IMR-90 (cell line): ENCODE measurements at regions not wholly inside any gene's neighbourhood (a gene's known extent, or its start where the extent isn't known, plus 50 kb on each side); places are given as distances from the start of the nearest gene placed in this dataset.
A peak's percentile ranks its signal among the peaks of the same experiment; 100 is the strongest.

Experiments used
- ATAC-seq: fragments of 200-7000 bp; cut with Tn5 transposase; 2 replicates; pipeline ENCODE4 v1.9.1; 2020; ENCODE audit warnings: low read depth, mild to moderate bottlenecking, moderate library complexity
- BruUV-seq: library from RNA; stranded (reverse); fragments of 400-500 nt; replicated peaks from 2 replicates; lab custom pipeline; 2021; lab: Mats Ljungman, UMichigan
- CTCF ChIA-PET: fragments of 300-600 bp; formaldehyde crosslinking; extraction: SDS; loops from one replicate; lab custom pipeline; 2021; ENCODE audit warnings: antibody characterized with exemption; lab: Yijun Ruan, JAX
- POLR2A ChIA-PET: fragments of 300-600 bp; sonication (Branson Sonifier 250); formaldehyde crosslinking; loops from one replicate; lab custom pipeline; 2022; ENCODE audit warnings: antibody characterized with exemption; ENCODE audit not compliant: unreplicated experiment; lab: Charles Lee
- DNase-seq: peaks from one replicate; pipeline ENCODE4 v3.0.0; 2013
- H2AFZ ChIP-seq: replicated peaks from 2 replicates; pipeline ENCODE3; 2013; ENCODE audit warnings: low read length, mild to moderate bottlenecking; ENCODE audit not compliant: poor library complexity
- H2AK5ac ChIP-seq: 2 replicates; pipeline ENCODE4 v1.6.1; 2013; ENCODE audit warnings: low read depth, low read length, inconsistent platforms
- H2AK9ac ChIP-seq: replicated peaks from 2 replicates; pipeline ENCODE3; 2013; ENCODE audit warnings: mild to moderate bottlenecking, low read depth, low read length, moderate library complexity; ENCODE audit not compliant: poor library complexity
- H2BK120ac ChIP-seq: 2 replicates; pipeline ENCODE4 v1.6.1; 2013; ENCODE audit warnings: low read depth, low read length, inconsistent platforms
- H2BK15ac ChIP-seq: 3 replicates; pipeline ENCODE4 v1.6.1; 2013; ENCODE audit warnings: low read depth, low read length, inconsistent platforms
- H2BK20ac ChIP-seq: 2 replicates; pipeline ENCODE4 v1.6.1; 2013; ENCODE audit warnings: low read depth, mild to moderate bottlenecking, inconsistent platforms, low read length, moderate library complexity
- H2BK5ac ChIP-seq: 2 replicates; pipeline ENCODE4 v1.6.1; 2013; ENCODE audit warnings: mild to moderate bottlenecking, low read depth, low read length, inconsistent platforms; ENCODE audit not compliant: poor library complexity, severe bottlenecking
- H3K14ac ChIP-seq: replicated peaks from 2 replicates; pipeline ENCODE4 v1.6.1; 2013; ENCODE audit warnings: low read depth, low read length, inconsistent platforms
- H3K18ac ChIP-seq: 2 replicates; pipeline ENCODE4 v1.6.1; 2013; ENCODE audit warnings: low read depth, low read length, control low read depth
- H3K23ac ChIP-seq: 2 replicates; pipeline ENCODE4 v1.6.1; 2013; ENCODE audit warnings: low read depth, low read length, inconsistent platforms
- H3K27ac ChIP-seq: 2 replicates; pipeline ENCODE4 v1.5.1; 2013; ENCODE audit warnings: mild to moderate bottlenecking, control low read depth, low read length; ENCODE audit not compliant: insufficient read depth
- H3K27me3 ChIP-seq: 2 replicates; pipeline ENCODE4 v1.6.1; 2013; ENCODE audit warnings: low read length; ENCODE audit not compliant: control insufficient read depth, insufficient read depth
- H3K36me3 ChIP-seq: 2 replicates; pipeline ENCODE4 v1.6.1; 2013; ENCODE audit warnings: low read length, mixed read lengths; ENCODE audit not compliant: control insufficient read depth, insufficient read depth
- H3K4ac ChIP-seq: 2 replicates; pipeline ENCODE4 v1.6.1; 2013; ENCODE audit warnings: low read depth, low read length, inconsistent platforms
- H3K4me1 ChIP-seq: 2 replicates; pipeline ENCODE4 v1.6.1; 2013; ENCODE audit warnings: low read length, mixed read lengths; ENCODE audit not compliant: control insufficient read depth, insufficient read depth
- H3K4me2 ChIP-seq: 2 replicates; pipeline ENCODE4 v1.6.1; 2013; ENCODE audit warnings: low read depth, mild to moderate bottlenecking, control low read depth, low read length, moderate library complexity
- H3K4me3 ChIP-seq: 2 replicates; pipeline ENCODE4 v1.5.1; 2013; ENCODE audit warnings: low read depth, mild to moderate bottlenecking, control low read depth, low read length, moderate library complexity; ENCODE audit not compliant: insufficient read depth
- H3K56ac ChIP-seq: 2 replicates; pipeline ENCODE4 v1.6.1; 2013; ENCODE audit warnings: low read length, inconsistent platforms; ENCODE audit not compliant: insufficient read depth; ENCODE audit errors: extremely low read depth
- H3K79me1 ChIP-seq, 2 experiments: 2 replicates each; pipeline ENCODE4 v1.6.1; 2013; ENCODE audit warnings: low read length in 2 of 2, inconsistent platforms in 1 of 2, low read depth in 1 of 2
- H3K9ac ChIP-seq: 2 replicates; pipeline ENCODE4 v1.6.1; 2013; ENCODE audit warnings: low read depth, low read length, control low read depth
- H3K9me1 ChIP-seq: 2 replicates; pipeline ENCODE4 v1.6.1; 2013; ENCODE audit warnings: low read length, inconsistent platforms; ENCODE audit not compliant: insufficient read depth
- H3K9me3 ChIP-seq: 2 replicates; pipeline ENCODE4 v1.6.1; 2013; ENCODE audit warnings: low read length; ENCODE audit not compliant: control insufficient read depth, insufficient read depth
- H4K20me1 ChIP-seq: 2 replicates; pipeline ENCODE4 v1.6.1; 2013; ENCODE audit warnings: low read length, inconsistent platforms; ENCODE audit not compliant: insufficient read depth
- H4K5ac ChIP-seq: 2 replicates; pipeline ENCODE4 v1.6.1; 2013; ENCODE audit warnings: mild to moderate bottlenecking, low read depth, low read length, control low read depth
- H4K8ac ChIP-seq, 2 experiments: 2 replicates each; pipeline ENCODE4 v1.6.1; 2013; ENCODE audit warnings: low read depth in 2 of 2, low read length in 2 of 2, control low read depth in 1 of 2, inconsistent platforms in 1 of 2
- H4K91ac ChIP-seq: 2 replicates; pipeline ENCODE4 v1.6.1; 2013; ENCODE audit warnings: low read depth, low read length, inconsistent platforms; ENCODE audit not compliant: insufficient read depth
- BHLHE40 ChIP-seq: fragments of 150-350 bp; IDR thresholded peaks from 2 replicates; pipeline ENCODE4 v1.6.1; 2016; ENCODE audit warnings: mild to moderate bottlenecking, low read depth, low read length
- CEBPB ChIP-seq: IDR thresholded peaks from 2 replicates; pipeline ENCODE4 v1.6.1; 2012; ENCODE audit warnings: low read depth, low read length, improper control_type of control experiment
- CHD1 ChIP-seq: IDR thresholded peaks from 2 replicates; pipeline ENCODE4 v1.6.1; 2012; ENCODE audit warnings: low read depth, low read length, improper control_type of control experiment
- CTCF ChIP-seq: conservative IDR thresholded peaks from 2 replicates; pipeline ENCODE4 v1.5.1; 2012; ENCODE audit warnings: mild to moderate bottlenecking, low read depth, low read length, improper control_type of control experiment
- FOS ChIP-seq: fragments of 150-350 bp; IDR thresholded peaks from 2 replicates; pipeline ENCODE4 v1.6.1; 2016; ENCODE audit warnings: low read depth, low read length
- MAFK ChIP-seq: IDR thresholded peaks from 2 replicates; pipeline ENCODE4 v1.6.1; 2012; ENCODE audit warnings: low read depth, low read length, improper control_type of control experiment
- MAZ ChIP-seq: IDR thresholded peaks from 2 replicates; pipeline ENCODE4 v1.6.1; 2012; ENCODE audit warnings: low read depth, mild to moderate bottlenecking, low read length, improper control_type of control experiment, moderate library complexity, borderline replicate concordance
- MXI1 ChIP-seq: IDR thresholded peaks from 2 replicates; pipeline ENCODE4 v1.6.1; 2012; ENCODE audit warnings: low read depth, mild to moderate bottlenecking, low read length, moderate library complexity, borderline replicate concordance
- NFE2L2 ChIP-seq: fragments of 150-350 bp; IDR thresholded peaks from 2 replicates; pipeline ENCODE4 v1.6.1; 2016; ENCODE audit warnings: low read depth, mild to moderate bottlenecking, low read length
- POLR2A ChIP-seq: IDR thresholded peaks from 2 replicates; pipeline ENCODE4 v1.6.1; 2012; ENCODE audit warnings: mild to moderate bottlenecking, low read depth, low read length
- RAD21 ChIP-seq: IDR thresholded peaks from 2 replicates; pipeline ENCODE4 v1.6.1; 2012; ENCODE audit warnings: low read length, improper control_type of control experiment
- RCOR1 ChIP-seq: IDR thresholded peaks from 2 replicates; pipeline ENCODE4 v1.6.1; 2012; ENCODE audit warnings: mild to moderate bottlenecking, low read length, improper control_type of control experiment; ENCODE audit not compliant: insufficient replicate concordance
- RFX5 ChIP-seq: IDR thresholded peaks from 2 replicates; pipeline ENCODE4 v1.8.0; 2012; ENCODE audit warnings: low read depth, mild to moderate bottlenecking, low read length, moderate library complexity
- SMC3 ChIP-seq: fragments of 150-350 bp; IDR thresholded peaks from 2 replicates; pipeline ENCODE4 v1.6.1; 2016; ENCODE audit warnings: low read depth, mild to moderate bottlenecking, antibody characterized with exemption, low read length, moderate library complexity
- USF2 ChIP-seq: fragments of 150-350 bp; IDR thresholded peaks from 2 replicates; pipeline ENCODE4 v1.6.1; 2017; ENCODE audit warnings: mild to moderate bottlenecking, antibody characterized with exemption, low read length, low read depth
- WGBS, 2 experiments: methylation state at CpG; one replicate each; pipeline versions ENCODE4 v1.1.5 to v1.1.7; 2013; ENCODE audit warnings: missing lambda C conversion rate in 2 of 2; ENCODE audit not compliant: insufficient read length in 1 of 2; ENCODE audit errors: extremely low coverage in 2 of 2; 5-methylcytosine and 5-hydroxymethylcytosine counted together
- dilution Hi-C: fragments of 300-500 bp; cut with HindIII; formaldehyde crosslinking; loops from one replicate; pipeline ENCODE4 v1.14.3; 2018; ENCODE audit warnings: low sequenced_read_pairs; ENCODE audit not compliant: unreplicated experiment
- in situ Hi-C: fragments of 300-500 bp; cut with MboI; formaldehyde crosslinking; loops from 3 replicates; pipeline ENCODE4 v1.14.3; 2019; ENCODE audit warnings: low sequenced_read_pairs, inconsistent platforms, mixed read lengths
- intact Hi-C: fragments of 100-400 bp; cut with micrococcal nuclease; formaldehyde crosslinking; loops from 2 replicates; pipeline ENCODE4 v1.10.0; 2022

- ChIA-PET CTCF (interaction anchor here (0.6 to 1.2 kb wide), 2 partner anchors 9 to 117 kb away, joined by 3 to 4 read pairs; no protein-coding TSS in a partner anchor), POLR2A (interaction anchor here (0.5 to 1.3 kb wide), 2 partner anchors 65 to 97 kb away, joined by 4 to 13 read pairs; partner anchors contain the start of gene ACSL4)
- no peak overlapping the region for H2BK5ac ChIP-seq
- H3K23ac ChIP-seq = no peak overlapping the region; the same call in 1 of the 2 replicates
- peaks cover 13% of the 10 kb centered on the region for H3K9me1 ChIP-seq
- H2BK15ac ChIP-seq = peak overlapping the region; percentile 15; the same call in 2 of the 3 replicates
- peak overlapping the region; percentile 85 for H3K27ac ChIP-seq
- H2BK20ac ChIP-seq = peak overlapping the region; percentile 51; the same call in 1 of the 2 replicates
- DNase-seq (no peak), ATAC-seq (no peak)
- peaks cover 13% of the 10 kb centered on the region for H3K4me1 ChIP-seq
- intact Hi-C loops = no loop called here
- peak overlapping the region; percentile 67 for H3K4ac ChIP-seq
- peak overlapping the region; percentile 81 for H4K91ac ChIP-seq
- BruUV-seq = no TSS peak
- no peak overlapping the region for H2AK9ac ChIP-seq
- dilution Hi-C loops = no loop called here
- peak overlapping the region; percentile 53; the same call in 1 of the 2 replicates for H4K5ac ChIP-seq
- no peak overlapping the region for H3K4me3 ChIP-seq
- no peaks in the 10 kb centered on the region for H3K9me3 ChIP-seq
- 0 out of 2 replicates have a peak overlapping the region, but pooled peaks have one; percentile 24 for H3K4me2 ChIP-seq
- peak overlapping the region; percentile 10 for H2AK5ac ChIP-seq
- H3K79me1 ChIP-seq = no peaks in the 10 kb centered on the region
- H3K36me3 ChIP-seq = no peaks in the 10 kb centered on the region
- H2BK120ac ChIP-seq = peak overlapping the region; percentile 74
- no peaks in the 10 kb centered on the region; the same call in 1 of the 2 replicates for H3K27me3 ChIP-seq
- H3K14ac ChIP-seq = peak overlapping the region; percentile 65; the same call in 1 of the 2 replicates
- no peak overlapping the region; the same call in 1 of the 2 replicates for H3K56ac ChIP-seq
- H2AFZ ChIP-seq = no peak overlapping the region
- in situ Hi-C loops = no loop called here
- no peak overlapping the region for H3K9ac ChIP-seq
- peak overlapping the region; percentile 75 for H3K18ac ChIP-seq
- H4K8ac ChIP-seq = peak overlapping the region; percentile 68 to 79
- H4K20me1 ChIP-seq = peaks cover 4% of the 10 kb centered on the region; the same call in 1 of the 2 replicates
- WGBS, 2 experiments = no CpG with 5 or more reads among the region's 3 CpGs
- TF ChIP-seq CHD1 = no peak
- no peak for TF ChIP-seq CTCF
- TF ChIP-seq RFX5 = no peak
- no peak for TF ChIP-seq RAD21
- no peak for TF ChIP-seq POLR2A
- TF ChIP-seq BHLHE40 = no peak
- TF ChIP-seq FOS = no peak
- TF ChIP-seq MAZ = no peak
- TF ChIP-seq CEBPB = no peak
- TF ChIP-seq NFE2L2 = no peak
- no peak for TF ChIP-seq SMC3
- TF ChIP-seq MXI1 = no peak
- TF ChIP-seq MAFK = no peak
- TF ChIP-seq RCOR1 = no peak
- TF ChIP-seq USF2 = no peak
Observed at GRCh38 chrX:109830157-109830703, 97.2 kb upstream of the ACSL4 start.
